Ovary (tissue), 3 donors: ENCODE measurements at regions not wholly inside any gene's neighbourhood (a gene's known extent, or its start where the extent isn't known, plus 50 kb on each side); places are given as distances from the start of the nearest gene placed in this dataset.

Experiments
- CTCF ChIP-seq, 3 donors: fragments of 450-650 bp in 2 of 3; fragments of 200-600 bp in 1 of 3; IDR thresholded peaks; one replicate each; pipeline versions ENCODE4 v1.5.1 to v1.8.0; 2016 to 2022; ENCODE audit warnings: antibody characterized with exemption in 3 of 3, mild to moderate bottlenecking in 1 of 3
- EP300 ChIP-seq: sonication (generic); formaldehyde crosslinking; IDR thresholded peaks from one replicate; pipeline ENCODE4 v1.6.1; 2017; ENCODE audit warnings: antibody characterized with exemption
- POLR2A ChIP-seq: fragments of 450-650 bp; IDR thresholded peaks from one replicate; pipeline ENCODE4 v1.6.1; 2017; ENCODE audit warnings: antibody characterized with exemption, mild to moderate bottlenecking, moderate library complexity
- donor health status: DM: no; HTN: no; CAD: no.

- no peak for TF ChIP-seq CTCF (IDR thresholded peaks at IDR 0.05)
- no peak for TF ChIP-seq POLR2A
- TF ChIP-seq EP300: no peak
Measured at GRCh38 chr15:95558916-95559315, 771.6 kb upstream of the NR2F2 start.
